ENCODE measurements at regions not wholly inside any gene's neighbourhood (a gene's known extent, or its start where the extent isn't known, plus 50 kb on each side); places are given as distances from the start of the nearest gene placed in this dataset.

GRCh38 chr22:48742556-48743343 lies 1084.9 kb downstream of the BRD1 start:
- no peak for DNase-seq

- DNase-seq, result no peak
Measured at GRCh38 chr22:48742191-48742555, 1085.5 kb downstream of the BRD1 start.

- DNase-seq, result no peak
Measured at GRCh38 chr22:48741540-48741939, 1086.1 kb downstream of the BRD1 start.

- DNase-seq, result no peak
Measured at GRCh38 chr22:48740731-48741405, 1086.8 kb downstream of the BRD1 start.

GRCh38 chr22:48740086-48740730 lies 1087.5 kb downstream of the BRD1 start:
- no peak for DNase-seq

- DNase-seq, result no peak
Measured at GRCh38 chr22:48739348-48740085, 1088.2 kb downstream of the BRD1 start.

GRCh38 chr22:48738204-48738980 lies 1089.3 kb downstream of the BRD1 start:
- no peak for DNase-seq

- DNase-seq, result no peak
Measured at GRCh38 chr22:48737461-48738203, 1090.0 kb downstream of the BRD1 start.

- DNase-seq, result no peak
Measured at GRCh38 chr22:48736593-48737460, 1090.8 kb downstream of the BRD1 start.

- no peak for DNase-seq
Measured at GRCh38 chr22:48734961-48735360, 1092.7 kb downstream of the BRD1 start.

GRCh38 chr22:48734359-48734758 lies 1093.3 kb downstream of the BRD1 start:
- no peak for DNase-seq

- DNase-seq, result no peak
Measured at GRCh38 chr22:48729499-48730171, 1098.0 kb downstream of the BRD1 start.

- DNase-seq, result no peak
Measured at GRCh38 chr22:48727454-48728058, 1100.1 kb downstream of the BRD1 start.

- DNase-seq, result no peak
Measured at GRCh38 chr22:48724899-48725298, 1102.8 kb downstream of the BRD1 start.

- no peak for DNase-seq
Measured at GRCh38 chr22:48722661-48723060, 1105.0 kb downstream of the BRD1 start.

- DNase-seq, result no peak
Measured at GRCh38 chr22:48721395-48721669, 1106.3 kb downstream of the BRD1 start.

GRCh38 chr22:48720662-48721394 lies 1106.8 kb downstream of the BRD1 start:
- no peak for DNase-seq

- no peak for DNase-seq
Measured at GRCh38 chr22:48719978-48720661, 1107.6 kb downstream of the BRD1 start.

Data from CD4-positive, alpha-beta T cell treated with Interleukin-21 for 1 hour (primary cell).